ENCODE measurements at regions not wholly inside any gene's neighbourhood (a gene's known extent, or its start where the extent isn't known, plus 50 kb on each side); places are given as distances from the start of the nearest gene placed in this dataset.

DNA sequence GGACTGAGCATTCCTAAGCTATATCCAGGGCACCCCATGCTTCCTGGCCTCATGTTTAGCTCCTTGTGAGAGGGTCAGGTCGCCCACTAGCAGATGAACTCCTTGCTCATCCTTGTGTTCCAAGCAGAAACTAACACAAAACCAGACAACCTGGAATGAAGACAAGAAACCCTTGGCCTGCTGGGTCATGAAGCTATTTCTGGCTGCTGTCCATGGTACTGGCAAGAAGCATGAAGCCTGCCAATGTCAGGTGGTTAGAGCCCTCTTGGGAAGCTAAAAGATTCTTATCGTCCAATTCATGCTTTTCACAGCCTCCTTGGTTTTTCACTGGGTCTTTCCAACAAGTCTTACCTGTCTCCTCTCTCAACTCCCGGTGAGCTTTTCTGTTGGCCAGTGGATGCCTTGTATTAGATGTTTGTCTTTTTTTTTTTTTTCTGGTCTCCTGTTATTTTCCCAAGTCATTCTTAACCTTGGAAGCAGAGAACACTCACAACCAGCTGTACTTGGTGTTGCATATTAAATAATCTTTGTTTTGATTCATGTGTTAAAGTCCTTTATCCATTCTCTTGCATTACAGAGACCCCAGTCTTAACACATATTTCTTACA lies 180.3 kb downstream of the ANKRD60 start:
- H3K27ac ChIP-seq (ENCODE audit: low read depth, low read length) = no peak overlapping the region
- no peak overlapping the region for H2AFZ ChIP-seq (ENCODE audit: low read depth, low read length, severe bottlenecking)
- no peak overlapping the region for H3K4me3 ChIP-seq (ENCODE audit: insufficient read depth, low read length, poor library complexity, severe bottlenecking)

DNA sequence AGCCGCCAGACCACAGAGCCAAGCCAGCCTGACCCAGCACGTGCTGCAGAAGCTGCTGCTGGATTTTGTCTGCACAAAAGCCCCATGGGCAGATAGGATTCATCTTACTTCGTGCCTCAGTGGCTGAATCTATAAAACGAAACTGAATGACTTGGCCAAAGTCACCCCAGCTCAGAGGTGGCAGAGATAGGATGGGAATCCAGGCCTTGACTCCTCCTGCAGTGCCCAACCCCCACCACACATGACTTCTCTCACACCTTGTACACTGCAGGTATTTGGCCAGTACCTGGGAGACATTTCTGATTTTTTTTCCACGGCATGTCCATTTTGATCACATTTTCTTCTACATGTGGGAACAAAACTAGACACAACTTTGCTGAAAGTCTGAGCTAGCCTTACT lies 182.1 kb downstream of the ANKRD60 start:
- H3K9me3 ChIP-seq (ENCODE audit: insufficient read depth, low read length) = peaks cover 4% of the 10 kb centered on the region; the same call in 1 of the 2 replicates
- H3K27ac ChIP-seq (ENCODE audit: low read depth, low read length) = no peak overlapping the region
- TF ChIP-seq CTCF (IDR thresholded peaks at IDR 0.05; ENCODE audit: insufficient read depth, low read length, poor library complexity, severe bottlenecking) (no peak), EZH2phosphoT487 (conservative IDR thresholded peaks at IDR 0.05; ENCODE audit: low read length) (no peak)
- no peak overlapping the region for H3K9ac ChIP-seq (ENCODE audit: low read length)
- no peaks in the 10 kb centered on the region for H3F3A ChIP-seq (ENCODE audit: insufficient read depth)
- H3K4me3 ChIP-seq (ENCODE audit: insufficient read depth, low read length, poor library complexity, severe bottlenecking) = no peak overlapping the region
- H3K4me2 ChIP-seq (ENCODE audit: low read depth, low read length, poor library complexity, severe bottlenecking) = no peak overlapping the region
- no peaks in the 10 kb centered on the region for H3K27me3 ChIP-seq (ENCODE audit: low read length)
- no peak overlapping the region for H2AFZ ChIP-seq (ENCODE audit: low read depth, low read length, severe bottlenecking)
- no peaks in the 10 kb centered on the region for H3K36me3 ChIP-seq (ENCODE audit: low read length)
- no peaks in the 10 kb centered on the region for H3K9me2 ChIP-seq (replicated peaks; ENCODE audit: insufficient read depth, low read length)
- no peaks in the 10 kb centered on the region for H3K79me2 ChIP-seq (ENCODE audit: insufficient read depth, low read length)
- no peaks in the 10 kb centered on the region for H4K20me1 ChIP-seq (ENCODE audit: low read depth, low read length)

More for the DNA sequence above, 180.3 kb downstream of the ANKRD60 start:
- Histone ChIP-seq H3K9ac (ENCODE audit: low read length) (no peak overlapping the region), H3K4me2 (ENCODE audit: low read depth, low read length, poor library complexity, severe bottlenecking) (no peak overlapping the region), H3K9me2 (replicated peaks; ENCODE audit: insufficient read depth, low read length) (no peaks in the 10 kb centered on the region), H3K27me3 (ENCODE audit: low read length) (no peaks in the 10 kb centered on the region), H4K20me1 (ENCODE audit: low read depth, low read length) (no peaks in the 10 kb centered on the region), H3F3A (ENCODE audit: insufficient read depth) (no peaks in the 10 kb centered on the region), H3K9me3 (ENCODE audit: insufficient read depth, low read length) (peaks cover 8% of the 10 kb centered on the region; the same call in 1 of the 2 replicates), H3K36me3 (ENCODE audit: low read length) (no peaks in the 10 kb centered on the region), H3K79me2 (ENCODE audit: insufficient read depth, low read length) (no peaks in the 10 kb centered on the region)
- TF ChIP-seq EZH2phosphoT487 (conservative IDR thresholded peaks at IDR 0.05; ENCODE audit: low read length) (no peak), CTCF (IDR thresholded peaks at IDR 0.05; ENCODE audit: insufficient read depth, low read length, poor library complexity, severe bottlenecking) (no peak)

DNA sequence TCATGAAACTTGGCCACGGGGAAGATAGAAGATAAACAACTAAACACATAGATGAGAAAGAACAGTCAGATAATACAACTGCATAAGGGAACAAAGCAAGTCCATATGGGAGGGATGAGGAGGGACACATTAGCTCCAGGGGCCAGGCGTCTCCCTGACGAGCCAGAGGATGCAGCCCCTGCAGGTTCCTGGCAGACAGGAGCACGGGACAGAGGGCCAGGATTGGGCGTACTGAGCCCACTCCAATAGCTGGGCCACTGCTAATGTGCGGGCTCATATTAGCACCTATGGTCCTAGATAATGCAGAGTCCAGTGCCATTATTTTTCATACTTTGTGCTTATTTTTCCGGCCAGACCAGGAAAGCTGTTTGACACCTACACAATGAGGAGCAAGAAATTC lies 182.9 kb downstream of the ANKRD60 start:
- no peaks in the 10 kb centered on the region for H3K9me3 ChIP-seq (ENCODE audit: insufficient read depth, low read length)
- no peaks in the 10 kb centered on the region for H3F3A ChIP-seq (ENCODE audit: insufficient read depth)
- no peaks in the 10 kb centered on the region for H3K27me3 ChIP-seq (ENCODE audit: low read length)
- no peak overlapping the region for H3K9ac ChIP-seq (ENCODE audit: low read length)
- H3K27ac ChIP-seq (ENCODE audit: low read depth, low read length) = no peak overlapping the region
- TF ChIP-seq EZH2phosphoT487 (conservative IDR thresholded peaks at IDR 0.05; ENCODE audit: low read length) = no peak
- no peak for TF ChIP-seq CTCF (IDR thresholded peaks at IDR 0.05; ENCODE audit: insufficient read depth, low read length, poor library complexity, severe bottlenecking)
- H3K79me2 ChIP-seq (ENCODE audit: insufficient read depth, low read length) = no peaks in the 10 kb centered on the region
- no peaks in the 10 kb centered on the region for H4K20me1 ChIP-seq (ENCODE audit: low read depth, low read length)
- no peaks in the 10 kb centered on the region for H3K9me2 ChIP-seq (replicated peaks; ENCODE audit: insufficient read depth, low read length)
- no peak overlapping the region for H3K4me2 ChIP-seq (ENCODE audit: low read depth, low read length, poor library complexity, severe bottlenecking)
- H2AFZ ChIP-seq (ENCODE audit: low read depth, low read length, severe bottlenecking) = no peak overlapping the region
- no peak overlapping the region for H3K4me3 ChIP-seq (ENCODE audit: insufficient read depth, low read length, poor library complexity, severe bottlenecking)
- H3K36me3 ChIP-seq (ENCODE audit: low read length) = no peaks in the 10 kb centered on the region
